NOMO-1 treated with DMSO at 0.1 percent for 48 hours (cell line): ENCODE measurements at regions not wholly inside any gene's neighbourhood (a gene's known extent, or its start where the extent isn't known, plus 50 kb on each side); places are given as distances from the start of the nearest gene placed in this dataset.

ENCODE experiments used
- DNase-seq: peaks from one replicate; lab custom pipeline; 2025; ENCODE audit not compliant: unreplicated experiment; lab: John Stamatoyannopoulos, UW

DNA sequence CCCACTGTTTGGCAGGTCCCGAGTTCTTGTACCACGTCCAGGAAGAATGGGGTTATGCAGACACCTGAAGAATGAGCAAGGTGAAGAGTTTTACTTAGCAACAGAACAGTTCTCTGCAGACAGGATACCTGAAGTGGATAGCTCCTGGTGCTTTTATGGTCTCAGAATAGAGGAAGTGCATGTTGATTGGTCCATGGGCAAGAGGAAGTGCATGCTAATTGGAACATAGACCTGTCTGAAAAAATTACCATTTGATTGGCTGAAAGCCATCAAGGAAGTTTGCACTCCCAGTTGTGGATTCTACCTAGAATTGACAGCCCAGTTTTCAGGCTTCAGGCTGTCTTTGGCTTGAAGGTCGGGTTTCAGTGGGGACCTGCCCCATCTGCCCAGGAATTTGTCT is 887.5 kb downstream of the FAT4 start:
- DNase-seq: no peak

DNA sequence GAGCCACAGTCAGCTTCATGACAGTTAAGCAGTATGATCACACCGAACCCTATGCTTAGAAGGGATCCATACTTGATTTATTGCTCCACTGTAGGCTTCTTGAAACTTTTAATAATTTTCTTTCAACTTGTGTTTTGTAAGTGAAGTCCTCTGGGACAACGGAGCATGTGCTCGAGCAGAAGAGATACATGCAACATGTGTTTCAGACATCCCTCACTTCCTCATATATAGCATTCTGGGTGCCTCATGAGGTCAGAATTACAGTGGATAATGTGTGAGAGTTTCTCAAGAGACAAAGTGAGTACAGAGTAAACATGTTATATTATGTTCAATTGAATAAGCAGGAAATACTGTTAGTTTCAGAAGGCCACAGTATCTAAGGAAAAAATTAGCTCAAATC is 893.2 kb downstream of the FAT4 start:
- no peak for DNase-seq

DNA sequence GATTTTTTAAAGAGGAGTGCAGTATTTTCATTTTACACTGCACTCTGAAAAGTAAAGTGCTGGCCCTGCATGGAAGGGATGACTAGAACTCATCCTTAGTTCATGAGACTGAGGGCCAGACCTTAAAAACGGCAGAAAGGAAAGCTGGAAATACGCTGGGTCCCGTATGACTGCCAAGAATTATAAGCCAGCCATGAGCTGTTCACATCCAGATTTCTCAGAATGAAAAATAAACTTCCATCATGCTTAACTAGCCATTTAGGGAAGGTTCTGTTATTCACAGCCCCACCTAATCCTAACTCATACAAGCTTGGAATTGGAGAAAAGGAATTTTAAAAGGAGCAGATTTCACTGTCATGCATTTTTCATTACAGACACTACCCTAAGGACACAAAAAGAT is 894.4 kb downstream of the FAT4 start:
- DNase-seq: no peak

DNA sequence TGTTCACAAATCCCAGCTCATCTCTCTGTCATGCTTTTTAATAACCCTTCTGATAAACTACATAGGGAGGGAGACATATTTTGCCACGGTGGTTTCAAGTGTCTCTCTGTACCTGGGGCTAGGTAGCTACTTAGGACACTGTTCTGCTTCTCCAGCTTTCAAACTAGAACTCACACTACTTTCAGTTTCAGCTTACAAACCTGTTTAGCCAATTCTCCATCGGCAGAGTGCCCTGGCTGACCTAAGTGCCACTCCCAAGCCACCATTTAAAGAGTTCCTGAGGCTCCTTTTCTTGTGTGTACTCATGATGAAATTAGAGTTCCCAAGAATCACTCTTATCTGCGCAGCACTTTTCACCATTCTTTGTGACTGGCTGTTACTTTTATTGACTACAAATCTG is 899.2 kb downstream of the FAT4 start:
- DNase-seq: no peak

DNA sequence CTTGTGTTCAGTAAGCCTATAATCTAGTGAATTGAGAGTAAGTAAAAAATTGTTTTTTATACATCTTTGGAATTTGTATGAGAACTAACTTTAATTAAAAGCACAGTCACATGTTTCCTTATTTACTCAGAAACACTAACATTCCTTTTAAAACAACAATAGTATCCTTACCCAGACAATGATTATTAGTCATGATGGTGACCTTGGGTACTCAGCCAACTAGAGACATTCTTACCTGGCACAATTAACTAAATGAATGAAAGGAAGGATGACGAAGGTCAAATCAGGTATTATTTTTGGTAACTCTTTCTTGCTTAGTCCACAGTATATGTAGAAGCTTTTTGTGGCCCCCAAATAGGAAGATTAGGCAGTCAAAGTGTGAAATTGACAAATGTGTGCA is 901.0 kb downstream of the FAT4 start:
- DNase-seq: no peak

DNA sequence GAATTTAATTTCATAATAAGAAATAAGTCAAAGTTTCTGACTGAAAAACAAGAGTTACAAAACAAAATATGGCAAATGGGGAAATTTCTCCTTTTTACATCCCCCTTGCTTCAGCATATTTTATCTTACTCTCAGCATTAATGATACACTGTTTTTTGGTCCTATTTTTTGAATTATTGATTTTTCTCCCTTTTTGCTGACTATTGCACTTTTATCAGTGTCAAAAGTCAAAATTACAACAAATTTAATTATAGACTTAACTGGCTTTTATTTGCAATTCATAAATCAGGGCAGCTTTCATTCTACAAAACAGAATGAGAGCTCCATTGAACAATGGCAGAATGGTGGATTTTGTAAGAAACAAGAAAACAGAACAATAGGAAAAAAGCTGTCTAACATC is 901.9 kb downstream of the FAT4 start:
- no peak for DNase-seq

DNA sequence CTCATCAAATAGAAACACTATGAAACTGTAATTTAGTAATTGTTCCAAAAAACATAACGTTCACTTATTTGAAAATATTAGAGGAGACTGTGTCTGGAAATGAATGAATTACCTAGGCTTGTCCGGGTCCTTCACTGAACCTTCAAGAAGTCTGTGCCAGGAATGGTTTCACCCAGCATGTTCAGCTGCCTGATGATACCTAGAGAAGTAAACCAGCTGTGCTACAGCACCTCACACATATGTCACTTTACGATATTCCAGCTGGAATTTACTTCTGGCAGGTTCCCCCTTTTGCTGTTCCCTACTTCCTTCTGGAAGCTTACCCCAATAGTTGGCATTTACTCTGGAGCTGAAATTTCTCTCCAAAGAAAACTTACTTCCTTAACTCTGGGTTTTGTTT is 906.5 kb downstream of the FAT4 start:
- no peak for DNase-seq

DNA sequence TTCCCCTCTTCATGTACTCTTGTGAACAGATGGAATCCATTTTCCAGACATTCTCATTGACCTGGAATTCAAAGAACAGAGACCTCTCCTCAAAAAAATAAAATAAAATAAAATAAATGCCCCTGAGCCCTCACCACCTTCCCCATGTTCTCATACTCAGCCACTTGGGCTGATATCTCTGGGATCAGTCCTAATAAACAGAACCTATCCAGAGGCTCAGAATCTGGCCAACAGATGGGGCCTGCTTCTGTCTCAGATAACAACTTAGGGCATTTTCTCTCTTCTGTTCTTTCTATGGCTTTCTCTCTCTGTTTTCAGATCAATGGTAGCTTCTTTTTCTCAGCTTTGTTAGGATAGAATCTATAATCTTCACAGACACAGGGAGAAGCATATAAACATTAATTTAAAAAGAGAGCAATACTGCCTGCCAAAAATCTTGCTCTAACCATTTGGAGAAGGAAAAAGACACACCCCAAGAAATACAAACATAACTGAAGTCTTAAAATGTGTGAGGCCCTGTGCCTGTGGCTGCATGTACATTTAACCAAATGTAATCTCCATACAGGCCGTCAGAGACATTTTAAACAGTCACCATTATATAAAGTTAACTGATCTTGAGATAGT is 907.1 kb downstream of the FAT4 start:
- no peak for DNase-seq

DNA sequence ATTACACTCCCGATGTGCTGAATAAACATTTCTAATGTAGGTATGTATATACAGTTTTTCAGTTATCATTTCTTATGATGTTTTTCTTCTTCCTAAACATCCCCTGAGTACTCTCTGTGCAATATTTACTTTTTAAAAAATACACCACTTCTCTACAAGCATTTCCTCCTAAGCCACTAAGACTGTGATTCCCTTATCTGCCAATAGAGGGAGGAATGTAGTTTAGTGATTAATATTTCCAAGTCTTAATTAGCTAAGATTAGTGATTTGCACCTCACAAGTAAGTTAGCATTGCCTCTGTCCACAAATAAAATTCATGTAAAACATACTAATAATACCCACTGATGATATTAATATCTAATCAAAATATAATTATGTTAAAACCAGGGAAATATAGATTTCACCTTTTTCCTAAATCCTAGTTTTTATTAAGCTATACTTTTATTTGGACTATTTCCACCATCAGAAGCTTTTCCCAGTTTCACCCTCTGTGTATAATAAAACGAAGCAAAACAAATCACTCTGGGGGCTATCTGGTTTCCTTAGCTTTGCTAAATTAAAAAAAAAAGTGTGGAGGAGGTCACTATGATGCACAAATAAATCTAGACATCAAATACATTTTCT is 909.1 kb downstream of the FAT4 start:
- DNase-seq: no peak

DNA sequence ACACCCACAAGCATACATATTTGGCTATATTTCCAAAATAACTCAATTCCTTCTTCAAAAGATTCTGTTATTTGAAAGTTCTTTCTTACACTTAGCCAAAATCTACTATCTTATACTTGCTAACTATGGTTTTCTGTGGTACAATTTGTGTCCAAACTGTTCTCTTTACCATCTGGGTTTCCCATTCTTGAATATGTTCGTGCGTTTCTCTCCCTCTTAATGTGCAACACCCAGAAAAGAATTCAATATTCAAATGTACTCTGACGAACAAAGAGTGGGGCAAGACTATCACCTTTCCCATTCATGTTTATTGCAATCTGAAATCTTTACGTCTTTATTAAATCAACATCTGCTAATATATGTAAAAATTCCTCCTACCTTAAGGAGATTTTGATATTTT is 912.7 kb downstream of the FAT4 start:
- DNase-seq: no peak

DNA sequence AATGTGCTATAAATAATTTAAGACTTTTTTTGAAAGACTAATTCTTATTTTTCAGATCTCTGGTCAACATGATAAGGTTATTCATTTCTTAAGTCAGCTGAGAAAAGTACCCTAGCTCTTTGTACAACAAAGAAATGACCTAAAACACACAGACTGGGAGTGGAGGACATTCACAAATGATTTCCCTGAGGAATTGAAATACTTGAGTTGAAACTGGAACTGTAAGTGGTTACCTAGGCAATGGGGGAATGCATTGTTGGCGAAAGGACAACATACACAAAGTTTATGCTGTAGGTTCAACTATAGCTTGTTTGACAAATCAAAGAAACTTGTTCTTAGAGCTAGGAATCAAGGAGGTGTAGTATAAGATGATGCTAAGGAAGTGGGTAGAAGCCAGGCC is 915.5 kb downstream of the FAT4 start:
- no peak for DNase-seq

DNA sequence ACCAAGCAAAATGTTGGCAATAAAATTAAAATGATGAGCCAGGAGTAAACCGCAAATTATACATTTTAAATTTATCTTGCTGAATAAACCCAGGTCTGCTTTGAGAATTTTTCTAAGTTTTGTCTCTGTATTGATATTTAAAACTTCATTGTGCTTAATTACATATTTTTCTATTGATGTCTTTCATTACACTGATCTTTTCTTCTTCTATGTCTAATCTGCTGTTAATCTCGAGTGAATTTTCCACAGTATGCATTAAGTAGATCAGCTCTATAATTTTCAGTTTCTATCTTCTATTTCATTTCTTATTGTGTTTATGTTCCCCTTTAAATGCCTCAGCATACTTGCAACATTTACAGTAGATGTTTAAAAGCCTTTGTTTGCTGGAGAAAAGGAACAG is 918.7 kb downstream of the FAT4 start:
- no peak for DNase-seq

DNA sequence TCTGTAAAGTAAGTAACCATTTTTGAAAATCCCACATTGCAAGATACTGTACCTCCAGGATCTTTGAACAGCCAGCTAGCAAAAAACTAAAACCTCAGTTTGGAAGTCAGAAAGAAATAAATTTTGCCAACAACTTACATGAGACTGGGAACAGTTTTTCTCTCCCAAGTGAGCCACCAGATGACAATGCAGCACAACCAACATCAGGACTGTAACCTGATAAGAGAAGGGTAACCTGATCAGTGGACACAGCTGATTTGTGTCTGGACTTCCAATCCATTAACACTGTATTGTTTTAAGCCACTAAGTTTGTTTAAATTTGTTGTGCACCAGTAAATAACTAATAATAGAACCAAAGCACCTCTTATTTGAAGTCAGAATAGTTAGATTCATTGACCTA is 923.3 kb downstream of the FAT4 start:
- no peak for DNase-seq

DNA sequence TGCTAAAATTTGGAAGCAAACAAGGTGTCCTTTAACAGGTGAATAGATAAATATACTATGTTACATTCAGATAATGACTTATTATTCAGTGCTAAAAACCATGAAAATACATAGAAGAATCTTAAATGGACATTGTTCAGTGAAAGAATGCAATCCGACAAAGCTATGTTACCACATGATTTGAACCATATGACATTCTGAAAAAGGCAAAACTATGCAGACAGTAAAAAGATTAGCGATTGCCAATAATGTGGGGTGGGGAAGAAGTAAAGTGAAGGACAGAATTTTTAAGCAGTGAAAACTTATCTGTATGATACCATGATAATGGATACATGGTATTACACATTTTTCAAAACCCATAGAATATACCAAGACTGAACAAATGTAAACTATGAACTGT is 926.9 kb downstream of the FAT4 start:
- DNase-seq: no peak

DNA sequence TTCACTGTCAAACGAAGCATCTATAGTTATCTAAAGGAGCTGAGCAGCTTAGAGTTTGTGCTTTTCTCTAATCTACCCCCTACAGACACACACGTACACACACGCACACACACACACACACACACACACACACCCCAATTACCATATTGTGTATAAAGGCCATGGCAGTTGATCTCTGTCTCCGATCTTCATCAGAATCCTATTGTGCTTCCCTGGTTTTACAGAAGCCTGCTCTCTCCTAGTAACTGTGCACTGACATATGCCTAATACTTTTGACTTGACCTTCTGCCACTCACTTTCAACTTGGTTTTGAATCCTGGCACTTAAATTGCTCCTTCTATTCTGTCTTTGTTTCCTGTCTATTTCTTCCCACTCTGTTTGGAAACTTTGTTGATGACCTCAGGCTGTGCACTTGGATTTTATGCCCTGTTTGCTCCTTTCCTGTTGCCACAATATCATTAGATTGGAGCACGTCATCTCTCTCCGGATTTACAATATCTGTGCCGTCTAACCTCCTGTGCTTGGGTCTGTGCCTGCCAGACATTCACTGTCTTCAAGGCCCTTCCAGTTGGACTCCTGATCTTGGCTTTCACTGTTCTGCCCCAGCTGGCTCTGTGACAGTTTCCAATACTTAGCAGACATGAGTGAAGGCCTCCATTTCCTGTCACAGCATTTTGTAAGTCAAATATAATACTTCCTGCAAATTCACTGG is 928.1 kb downstream of the FAT4 start:
- no peak for DNase-seq

DNA sequence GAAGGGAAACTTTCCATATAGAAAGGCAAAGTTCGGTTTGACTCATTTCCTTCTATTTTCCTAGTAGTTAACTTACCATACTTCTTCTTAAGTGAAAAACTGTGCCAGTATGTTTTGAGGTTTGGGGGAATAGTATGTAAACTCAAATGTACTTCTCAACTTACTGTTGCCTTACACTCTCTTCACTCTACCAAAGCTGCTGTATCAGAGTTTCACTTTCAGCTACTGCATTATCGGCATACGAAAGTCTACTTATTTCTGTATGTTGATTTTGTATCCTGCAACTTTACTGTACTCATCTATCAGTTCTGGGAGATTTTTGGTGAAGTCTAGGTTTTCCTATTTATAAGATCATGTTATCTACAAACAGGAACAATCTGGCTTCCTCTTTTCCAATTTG is 932.7 kb downstream of the FAT4 start:
- no peak for DNase-seq

DNA sequence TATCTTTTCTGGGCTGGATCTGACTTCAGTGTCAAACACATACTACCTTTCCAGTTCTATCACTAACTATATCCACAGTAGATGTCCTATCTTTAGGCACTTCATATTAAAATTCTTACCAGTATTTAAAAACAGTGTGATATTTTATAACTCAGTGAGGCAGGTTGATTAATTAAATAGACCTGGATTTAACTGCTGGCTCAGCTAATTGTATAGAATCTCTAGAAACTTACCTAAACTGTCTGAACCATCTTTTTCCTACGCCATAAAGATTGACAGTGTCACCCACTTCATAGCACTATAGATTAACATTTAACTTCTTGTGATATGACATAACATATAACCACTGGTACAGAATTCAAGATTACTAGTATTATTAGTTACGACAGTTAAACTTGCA is 935.3 kb downstream of the FAT4 start:
- no peak for DNase-seq

DNA sequence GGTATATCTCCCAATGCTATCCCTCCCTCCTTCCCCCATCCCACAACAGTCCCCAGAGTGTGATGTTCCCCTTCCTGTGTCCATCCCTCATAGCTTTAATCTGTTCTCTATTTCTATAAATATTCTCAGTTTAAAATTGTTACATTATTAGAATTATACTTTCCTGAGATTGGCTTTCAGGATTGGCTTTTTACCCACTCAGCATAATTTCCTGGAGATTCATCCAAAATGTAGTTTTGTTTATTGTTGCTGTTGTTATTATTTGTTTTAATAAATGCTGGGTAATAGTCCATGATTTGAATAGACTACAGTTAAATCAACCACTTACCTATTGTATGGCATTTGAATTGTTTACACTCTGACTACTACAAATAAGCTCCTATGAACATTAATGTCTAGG is 936.4 kb downstream of the FAT4 start:
- DNase-seq: no peak

DNA sequence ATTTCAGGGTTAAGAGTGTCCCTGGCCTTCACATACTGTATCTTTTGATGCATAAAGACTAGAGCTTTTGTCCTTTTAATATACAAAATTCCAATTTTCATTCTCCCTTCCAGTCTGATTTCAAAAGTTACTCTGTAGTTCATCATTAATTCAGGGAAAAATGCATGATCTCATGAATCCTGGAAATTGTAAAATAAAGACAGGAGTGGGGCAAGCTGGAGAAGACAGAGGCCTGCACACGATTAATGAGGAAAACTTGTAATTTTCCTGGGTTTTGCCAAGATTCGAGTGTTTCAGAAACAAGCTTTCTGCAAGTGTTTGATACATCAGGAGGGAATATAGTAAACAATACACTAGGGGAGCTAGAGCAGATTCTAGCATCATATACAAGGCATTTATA is 947.9 kb downstream of the FAT4 start:
- DNase-seq: no peak

DNA sequence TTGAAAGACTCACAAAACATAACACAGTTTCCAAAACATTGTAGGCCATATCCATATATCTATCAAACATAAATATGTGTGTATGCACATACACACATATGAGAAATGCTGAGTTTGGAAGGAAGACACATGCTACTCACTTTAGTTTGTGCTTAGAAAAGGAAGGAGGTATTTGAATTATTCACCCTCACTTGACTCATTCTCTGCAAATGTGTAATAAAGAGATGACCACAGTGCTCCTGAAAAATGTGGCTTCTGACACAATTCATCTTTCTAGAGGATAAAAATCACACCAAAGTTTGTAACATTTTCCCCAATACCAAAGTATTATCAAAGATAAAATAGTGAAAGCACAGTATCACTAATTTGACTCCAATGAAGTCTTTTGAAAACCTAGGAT is 950.1 kb downstream of the FAT4 start:
- no peak for DNase-seq

DNA sequence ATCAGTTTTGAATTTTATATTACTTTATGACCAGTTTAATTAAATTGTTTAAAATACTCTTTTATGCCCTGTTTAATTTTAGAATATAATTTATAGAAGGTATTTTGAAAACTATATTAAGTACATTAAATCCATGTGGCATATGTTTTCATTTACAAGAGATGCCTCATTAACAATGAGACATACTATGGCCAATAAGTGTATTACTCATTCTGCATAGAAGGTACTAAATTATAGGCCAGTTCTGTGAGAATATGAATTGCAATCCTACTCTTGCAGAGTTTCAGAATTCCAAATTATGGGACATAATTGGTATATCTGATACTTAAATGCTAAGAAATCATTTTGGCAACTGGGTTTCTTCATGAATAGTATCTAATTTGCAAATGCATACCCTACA is 951.1 kb downstream of the FAT4 start:
- DNase-seq: no peak

DNA sequence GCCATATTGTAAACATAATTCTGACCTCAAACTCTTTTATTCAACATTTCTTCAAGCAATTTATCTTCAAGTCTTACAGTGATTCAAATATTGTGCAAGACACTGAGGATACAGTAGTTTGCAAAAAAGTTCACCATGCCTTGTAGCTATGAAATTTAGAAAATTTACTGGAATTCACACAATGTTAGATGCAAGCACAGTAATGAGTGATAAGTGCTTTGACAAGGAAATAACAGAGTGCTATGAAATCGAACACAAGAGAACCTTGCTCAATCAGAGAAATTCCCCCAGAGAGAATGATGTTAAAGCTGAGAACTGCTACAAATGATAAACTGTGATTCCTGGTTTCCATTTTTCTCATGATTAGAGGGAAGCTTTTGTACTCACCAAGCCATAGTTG is 952.9 kb downstream of the FAT4 start:
- DNase-seq: no peak

DNA sequence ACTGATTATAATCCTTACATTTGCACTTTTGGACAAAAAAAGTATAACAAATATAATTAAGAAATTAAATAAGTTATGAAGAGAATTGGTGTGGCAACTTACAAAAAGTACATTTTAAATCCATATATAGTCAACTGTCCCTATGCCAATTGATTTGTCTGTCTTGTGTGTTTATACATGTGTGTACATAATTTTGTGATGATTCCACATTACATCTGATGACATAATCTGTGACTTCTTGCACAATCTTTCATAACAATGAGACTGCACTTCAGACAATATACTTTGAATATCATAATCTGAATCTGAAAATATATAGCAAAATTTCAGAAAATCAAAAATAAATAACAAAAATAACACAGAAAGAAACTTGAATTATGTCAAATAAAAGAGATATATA is 953.4 kb downstream of the FAT4 start:
- no peak for DNase-seq
